CD4-positive, alpha-beta T cell treated with Interleukin-6 for 4 hours (primary cell): ENCODE measurements at regions not wholly inside any gene's neighbourhood (a gene's known extent, or its start where the extent isn't known, plus 50 kb on each side); places are given as distances from the start of the nearest gene placed in this dataset.
"Not testable (repeated sequence)": the region's sequence is repeated elsewhere in the genome, so short reads cannot be mapped to it uniquely, and the experiment has no call there.

Source experiments
- DNase-seq: peaks from one replicate; pipeline ENCODE4 v3.0.0-alpha.2; 2020; ENCODE audit warnings: mixed read lengths

- no peak for DNase-seq
Observed at GRCh38 chr5:118551716-118552115, 436.6 kb downstream of the DTWD2 start.

- no peak for DNase-seq
Observed at GRCh38 chr5:118551031-118551430, 437.3 kb downstream of the DTWD2 start.

GRCh38 chr5:118548761-118549720 lies 439.3 kb downstream of the DTWD2 start:
- no peak for DNase-seq

GRCh38 chr5:118545470-118545869 lies 442.9 kb downstream of the DTWD2 start:
- no peak for DNase-seq

- no peak for DNase-seq
Observed at GRCh38 chr5:118544887-118545449, 443.4 kb downstream of the DTWD2 start.

GRCh38 chr5:118533923-118534322 lies 454.4 kb downstream of the DTWD2 start:
- DNase-seq = no peak

GRCh38 chr5:118533156-118533555 lies 455.2 kb downstream of the DTWD2 start:
- DNase-seq = no peak

GRCh38 chr5:118531276-118531675 lies 457.1 kb downstream of the DTWD2 start:
- no peak for DNase-seq

GRCh38 chr5:118529361-118530144 lies 458.8 kb downstream of the DTWD2 start:
- no peak for DNase-seq

- no peak for DNase-seq
Observed at GRCh38 chr5:118522626-118523025, 465.7 kb downstream of the DTWD2 start.

- DNase-seq = no peak
Observed at GRCh38 chr5:118520771-118521415, 467.5 kb downstream of the DTWD2 start.

GRCh38 chr5:118519466-118519865 lies 468.9 kb downstream of the DTWD2 start:
- no peak for DNase-seq

GRCh38 chr5:118518720-118519119 lies 469.6 kb downstream of the DTWD2 start:
- no peak for DNase-seq

- no peak for DNase-seq
Observed at GRCh38 chr5:118511846-118512245, 476.5 kb downstream of the DTWD2 start.

- DNase-seq = no peak
Observed at GRCh38 chr5:118506217-118506852, 482.0 kb downstream of the DTWD2 start.

GRCh38 chr5:118502232-118502631 lies 486.1 kb downstream of the DTWD2 start:
- DNase-seq = not testable (repeated sequence)

GRCh38 chr5:118491351-118491750 lies 497.0 kb downstream of the DTWD2 start:
- DNase-seq = no peak

GRCh38 chr5:118486647-118487225 lies 501.6 kb downstream of the DTWD2 start:
- DNase-seq = no peak

- no peak for DNase-seq
Observed at GRCh38 chr5:118479285-118479684, 509.1 kb downstream of the DTWD2 start.

GRCh38 chr5:118478852-118479251 lies 509.5 kb downstream of the DTWD2 start:
- DNase-seq = no peak

GRCh38 chr5:118468085-118468484 lies 520.3 kb downstream of the DTWD2 start:
- DNase-seq = no peak

GRCh38 chr5:118467103-118467502 lies 521.2 kb downstream of the DTWD2 start:
- DNase-seq = no peak
